ENCODE measurements at regions not wholly inside any gene's neighbourhood (a gene's known extent, or its start where the extent isn't known, plus 50 kb on each side); places are given as distances from the start of the nearest gene placed in this dataset.

DNA sequence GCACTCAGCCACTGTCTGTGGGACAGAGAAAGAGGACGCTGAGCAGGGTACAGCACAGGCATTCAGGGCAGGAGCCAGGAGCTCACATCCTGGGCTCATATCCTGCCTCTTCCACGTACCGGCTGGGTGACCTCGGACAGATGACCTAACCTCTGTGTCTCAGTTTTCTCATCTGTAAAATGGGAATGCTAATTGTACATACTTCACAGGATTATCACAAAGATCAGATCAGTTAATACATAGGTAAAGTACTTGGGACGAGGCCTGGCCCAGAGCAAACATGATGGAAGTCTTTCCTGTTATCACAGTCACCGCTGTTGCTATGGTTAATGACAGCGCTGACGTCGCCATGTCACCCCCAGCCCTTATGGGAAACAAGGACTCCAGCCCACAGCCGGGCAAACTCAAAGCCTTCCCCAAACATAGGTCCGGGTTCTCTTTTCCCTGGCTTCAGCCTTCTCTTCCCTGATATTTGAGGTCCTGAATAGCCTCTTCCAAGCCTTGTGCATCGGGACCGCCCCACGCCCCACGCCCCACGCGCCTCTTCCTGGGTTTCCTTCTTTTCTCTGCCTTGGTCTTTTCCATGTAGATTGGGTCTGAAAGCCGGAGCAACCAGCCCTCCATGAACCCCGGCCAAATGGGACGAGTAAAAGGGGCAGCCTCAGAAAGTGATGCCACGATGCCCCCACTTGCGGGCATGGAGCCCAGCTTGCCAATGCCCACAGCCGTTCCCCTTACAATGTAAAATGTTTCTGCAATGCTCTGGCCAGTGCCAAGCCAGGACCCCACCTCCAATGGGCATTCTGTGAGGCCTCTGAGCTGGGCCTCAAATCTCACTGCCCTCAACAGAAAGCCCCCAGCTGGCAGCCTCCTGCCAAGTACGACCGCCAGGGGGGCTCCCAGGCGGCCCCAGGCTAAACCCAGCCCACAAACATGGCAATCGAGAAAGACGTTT is 125.4 kb downstream of the RFLNA start:
- Histone ChIP-seq H3K4me3 (no peak overlapping the region), H3K4me1 (peaks cover 6 to 63% (median 39%) of the 10 kb centered on the region in 12 donors), H3K36me3 (peaks cover 0 to 81% (median 33%) of the 10 kb centered on the region in 9 donors), H3K9me3 (no peaks in the 10 kb centered on the region), H3K27ac (peak overlapping the region in 11 of 12 donors; percentile 82 to 92 (median 90)), H3K27me3 (no peaks in the 10 kb centered on the region)
- intact Hi-C loops (cut with DNase I), result loop anchor here in 8 of 10 donors (5.0 to 10.0 kb wide), 6 partner anchors 33 to 92 kb away; no protein-coding TSS in a partner anchor
- TF ChIP-seq POLR2A (IDR thresholded peaks at IDR 0.05), result no peak
- TF ChIP-seq, protein P1, sequence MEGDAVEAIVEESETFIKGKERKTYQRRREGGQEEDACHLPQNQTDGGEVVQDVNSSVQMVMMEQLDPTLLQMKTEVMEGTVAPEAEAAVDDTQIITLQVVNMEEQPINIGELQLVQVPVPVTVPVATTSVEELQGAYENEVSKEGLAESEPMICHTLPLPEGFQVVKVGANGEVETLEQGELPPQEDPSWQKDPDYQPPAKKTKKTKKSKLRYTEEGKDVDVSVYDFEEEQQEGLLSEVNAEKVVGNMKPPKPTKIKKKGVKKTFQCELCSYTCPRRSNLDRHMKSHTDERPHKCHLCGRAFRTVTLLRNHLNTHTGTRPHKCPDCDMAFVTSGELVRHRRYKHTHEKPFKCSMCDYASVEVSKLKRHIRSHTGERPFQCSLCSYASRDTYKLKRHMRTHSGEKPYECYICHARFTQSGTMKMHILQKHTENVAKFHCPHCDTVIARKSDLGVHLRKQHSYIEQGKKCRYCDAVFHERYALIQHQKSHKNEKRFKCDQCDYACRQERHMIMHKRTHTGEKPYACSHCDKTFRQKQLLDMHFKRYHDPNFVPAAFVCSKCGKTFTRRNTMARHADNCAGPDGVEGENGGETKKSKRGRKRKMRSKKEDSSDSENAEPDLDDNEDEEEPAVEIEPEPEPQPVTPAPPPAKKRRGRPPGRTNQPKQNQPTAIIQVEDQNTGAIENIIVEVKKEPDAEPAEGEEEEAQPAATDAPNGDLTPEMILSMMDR (IDR thresholded peaks at IDR 0.05), result no peak
- WGBS, 4 donors, result 86 to 93% (median 92%) methylated on average over 28 of the region's 28 CpGs
- DNase-seq (no peak), ATAC-seq (no peak)

- Histone ChIP-seq H3K4me3 (no peak overlapping the region), H3K9me3 (no peaks in the 10 kb centered on the region), H3K27ac (peak overlapping the region in 3 of 12 donors; percentile 0 to 92 (median 12)), H3K36me3 (peaks cover 0 to 81% (median 25%) of the 10 kb centered on the region in 9 donors), H3K4me1 (peaks cover 6 to 59% (median 38%) of the 10 kb centered on the region in 12 donors), H3K27me3 (no peaks in the 10 kb centered on the region)
- intact Hi-C loops (cut with DNase I), result loop anchor here in 8 of 10 donors (5.0 to 10.0 kb wide), 6 partner anchors 32 to 93 kb away; no protein-coding TSS in a partner anchor
- no peak for DNase-seq
- ATAC-seq, result no peak
- TF ChIP-seq, protein P1 (IDR thresholded peaks at IDR 0.05), result no peak
- TF ChIP-seq POLR2A (IDR thresholded peaks at IDR 0.05), result no peak
- 94 to 96% (median 95%) methylated on average over 20 to 21 of the region's 21 CpGs for WGBS, 4 donors
Observed at GRCh38 chr12:124419292-124420040, 124.6 kb downstream of the RFLNA start.

DNA sequence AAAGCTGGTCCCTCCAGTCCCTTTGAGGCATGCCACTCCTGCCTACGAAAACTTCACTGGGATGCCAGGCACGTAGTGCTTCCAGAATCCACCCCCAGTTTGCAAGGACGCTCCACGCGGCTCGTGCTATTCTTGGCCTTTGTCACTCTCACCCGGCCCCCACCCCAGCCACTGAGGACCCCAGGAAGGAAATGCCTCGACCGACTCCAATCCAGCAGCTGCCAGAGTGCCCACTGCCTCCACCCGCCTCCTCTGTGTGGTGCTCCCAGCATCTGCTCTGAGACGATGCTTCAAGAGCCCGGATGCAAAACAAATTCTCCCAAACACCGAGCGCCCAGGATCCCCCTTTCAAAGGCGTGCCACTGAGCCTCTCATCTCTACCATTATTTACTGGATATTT is 123.9 kb downstream of the RFLNA start:
- WGBS, 4 donors, result 61 to 68% (median 65%) methylated on average over 14 to 15 of the region's 15 CpGs
- Histone ChIP-seq H3K4me1 (peaks cover 4 to 59% (median 35%) of the 10 kb centered on the region in 12 donors), H3K27ac (peak overlapping the region in 3 of 12 donors; percentile 0 to 92 (median 12)), H3K27me3 (no peaks in the 10 kb centered on the region), H3K4me3 (no peak overlapping the region), H3K9me3 (no peaks in the 10 kb centered on the region), H3K36me3 (peaks cover 0 to 81% (median 24%) of the 10 kb centered on the region in 9 donors)
- intact Hi-C loops (cut with DNase I), result no loop called here
- TF ChIP-seq, protein P1 (IDR thresholded peaks at IDR 0.05), result no peak
- no peak for TF ChIP-seq POLR2A (IDR thresholded peaks at IDR 0.05)
- DNase-seq (no peak), ATAC-seq (no peak)
